ENCODE measurements at regions not wholly inside any gene's neighbourhood (a gene's known extent, or its start where the extent isn't known, plus 50 kb on each side); places are given as distances from the start of the nearest gene placed in this dataset.

DNA sequence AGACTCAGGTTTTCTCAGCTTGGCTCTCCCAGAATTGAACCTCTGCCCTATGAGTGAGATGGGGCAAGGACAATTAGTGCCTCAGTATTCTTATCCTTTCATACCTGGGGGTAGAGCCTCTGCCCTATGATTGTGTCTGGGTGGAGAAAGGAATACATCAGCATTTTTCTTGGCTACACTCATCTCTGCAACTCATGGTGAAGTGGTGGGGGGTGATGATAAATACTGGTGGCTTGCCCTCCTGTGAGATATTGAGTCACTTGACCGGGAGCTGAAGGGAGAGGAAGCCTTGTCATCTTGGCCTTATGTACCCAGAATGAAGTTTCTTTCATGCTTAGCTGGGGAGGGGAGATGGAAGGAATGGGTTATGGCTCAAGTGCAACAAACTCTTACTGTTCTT is 71.3 kb upstream of the ENOX2 start:
- TF ChIP-seq HOXB5 (CRISPR knock-in tag; IDR thresholded peaks at IDR 0.05) (no peak), GATA3 (IDR thresholded peaks at IDR 0.05; ENCODE audit: borderline replicate concordance) (no peak), ELK1 (IDR thresholded peaks at IDR 0.05; ENCODE audit: low read depth, low read length) (no peak), KDM1A (IDR thresholded peaks at IDR 0.05; ENCODE audit: low read depth) (no peak), HEYL (CRISPR knock-in tag; IDR thresholded peaks at IDR 0.05) (no peak), CEBPB (IDR thresholded peaks at IDR 0.05) (no peak), MAFK (IDR thresholded peaks at IDR 0.05; ENCODE audit: partially characterized antibody) (no peak)
- TF ChIP-seq, protein P1, sequence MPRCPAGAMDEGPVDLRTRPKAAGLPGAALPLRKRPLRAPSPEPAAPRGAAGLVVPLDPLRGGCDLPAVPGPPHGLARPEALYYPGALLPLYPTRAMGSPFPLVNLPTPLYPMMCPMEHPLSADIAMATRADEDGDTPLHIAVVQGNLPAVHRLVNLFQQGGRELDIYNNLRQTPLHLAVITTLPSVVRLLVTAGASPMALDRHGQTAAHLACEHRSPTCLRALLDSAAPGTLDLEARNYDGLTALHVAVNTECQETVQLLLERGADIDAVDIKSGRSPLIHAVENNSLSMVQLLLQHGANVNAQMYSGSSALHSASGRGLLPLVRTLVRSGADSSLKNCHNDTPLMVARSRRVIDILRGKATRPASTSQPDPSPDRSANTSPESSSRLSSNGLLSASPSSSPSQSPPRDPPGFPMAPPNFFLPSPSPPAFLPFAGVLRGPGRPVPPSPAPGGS (IDR thresholded peaks at IDR 0.05) = no peak
- TF ChIP-seq, protein P2, sequence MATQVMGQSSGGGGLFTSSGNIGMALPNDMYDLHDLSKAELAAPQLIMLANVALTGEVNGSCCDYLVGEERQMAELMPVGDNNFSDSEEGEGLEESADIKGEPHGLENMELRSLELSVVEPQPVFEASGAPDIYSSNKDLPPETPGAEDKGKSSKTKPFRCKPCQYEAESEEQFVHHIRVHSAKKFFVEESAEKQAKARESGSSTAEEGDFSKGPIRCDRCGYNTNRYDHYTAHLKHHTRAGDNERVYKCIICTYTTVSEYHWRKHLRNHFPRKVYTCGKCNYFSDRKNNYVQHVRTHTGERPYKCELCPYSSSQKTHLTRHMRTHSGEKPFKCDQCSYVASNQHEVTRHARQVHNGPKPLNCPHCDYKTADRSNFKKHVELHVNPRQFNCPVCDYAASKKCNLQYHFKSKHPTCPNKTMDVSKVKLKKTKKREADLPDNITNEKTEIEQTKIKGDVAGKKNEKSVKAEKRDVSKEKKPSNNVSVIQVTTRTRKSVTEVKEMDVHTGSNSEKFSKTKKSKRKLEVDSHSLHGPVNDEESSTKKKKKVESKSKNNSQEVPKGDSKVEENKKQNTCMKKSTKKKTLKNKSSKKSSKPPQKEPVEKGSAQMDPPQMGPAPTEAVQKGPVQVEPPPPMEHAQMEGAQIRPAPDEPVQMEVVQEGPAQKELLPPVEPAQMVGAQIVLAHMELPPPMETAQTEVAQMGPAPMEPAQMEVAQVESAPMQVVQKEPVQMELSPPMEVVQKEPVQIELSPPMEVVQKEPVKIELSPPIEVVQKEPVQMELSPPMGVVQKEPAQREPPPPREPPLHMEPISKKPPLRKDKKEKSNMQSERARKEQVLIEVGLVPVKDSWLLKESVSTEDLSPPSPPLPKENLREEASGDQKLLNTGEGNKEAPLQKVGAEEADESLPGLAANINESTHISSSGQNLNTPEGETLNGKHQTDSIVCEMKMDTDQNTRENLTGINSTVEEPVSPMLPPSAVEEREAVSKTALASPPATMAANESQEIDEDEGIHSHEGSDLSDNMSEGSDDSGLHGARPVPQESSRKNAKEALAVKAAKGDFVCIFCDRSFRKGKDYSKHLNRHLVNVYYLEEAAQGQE (IDR thresholded peaks at IDR 0.05) = no peak
- TF ChIP-seq, protein P3, sequence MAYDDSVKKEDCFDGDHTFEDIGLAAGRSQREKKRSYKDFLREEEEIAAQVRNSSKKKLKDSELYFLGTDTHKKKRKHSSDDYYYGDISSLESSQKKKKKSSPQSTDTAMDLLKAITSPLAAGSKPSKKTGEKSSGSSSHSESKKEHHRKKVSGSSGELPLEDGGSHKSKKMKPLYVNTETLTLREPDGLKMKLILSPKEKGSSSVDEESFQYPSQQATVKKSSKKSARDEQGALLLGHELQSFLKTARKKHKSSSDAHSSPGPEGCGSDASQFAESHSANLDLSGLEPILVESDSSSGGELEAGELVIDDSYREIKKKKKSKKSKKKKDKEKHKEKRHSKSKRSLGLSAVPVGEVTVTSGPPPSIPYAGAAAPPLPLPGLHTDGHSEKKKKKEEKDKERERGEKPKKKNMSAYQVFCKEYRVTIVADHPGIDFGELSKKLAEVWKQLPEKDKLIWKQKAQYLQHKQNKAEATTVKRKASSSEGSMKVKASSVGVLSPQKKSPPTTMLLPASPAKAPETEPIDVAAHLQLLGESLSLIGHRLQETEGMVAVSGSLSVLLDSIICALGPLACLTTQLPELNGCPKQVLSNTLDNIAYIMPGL (CRISPR knock-in tag; IDR thresholded peaks at IDR 0.05; ENCODE audit: borderline replicate concordance) = no peak
- POLR2A ChIA-PET = no interaction called here
- ATAC-seq (no peak), DNase-seq (ENCODE audit: low read depth in 1 of 2, low spot score in 1 of 2) (no peak), FAIRE-seq (no peak)
- no peak overlapping the region for H3K27ac ChIP-seq
- H3K4me2 ChIP-seq = no peak overlapping the region
- H3K4me3 ChIP-seq = no peak overlapping the region
- 0% methylated on average over 1 of the region's 1 CpG for WGBS (ENCODE audit: missing lambda C conversion rate)
- H3K4me1 ChIP-seq = no peaks in the 10 kb centered on the region
- CTCF ChIA-PET = interaction anchor here (0.9 to 2.2 kb wide), 5 partner anchors 10 to 703 kb away, joined by 3 to 14 read pairs (median 5); no protein-coding TSS in a partner anchor
- no peaks in the 10 kb centered on the region for H3K9me3 ChIP-seq

- no peak overlapping the region for H3K27ac ChIP-seq
- H3K4me1 ChIP-seq = no peaks in the 10 kb centered on the region
- 2% methylated on average over 7 of the region's 7 CpGs for WGBS (ENCODE audit: missing lambda C conversion rate)
- ChIA-PET CTCF (interaction anchor here (0.8 to 2.1 kb wide), 13 partner anchors 8 to 1151 kb away, joined by 3 to 22 read pairs (median 4); no protein-coding TSS in a partner anchor), POLR2A (no interaction called here)
- DNase-seq (ENCODE audit: low read depth in 1 of 2, low spot score in 1 of 2) (peak; percentile 25 to 57), FAIRE-seq (peak; percentile 97), ATAC-seq (peak; percentile 83 to 93)
- peak overlapping the region; percentile 78 for H3K4me2 ChIP-seq
- H3K4me3 ChIP-seq = no peak overlapping the region
- TF ChIP-seq, protein P4, sequence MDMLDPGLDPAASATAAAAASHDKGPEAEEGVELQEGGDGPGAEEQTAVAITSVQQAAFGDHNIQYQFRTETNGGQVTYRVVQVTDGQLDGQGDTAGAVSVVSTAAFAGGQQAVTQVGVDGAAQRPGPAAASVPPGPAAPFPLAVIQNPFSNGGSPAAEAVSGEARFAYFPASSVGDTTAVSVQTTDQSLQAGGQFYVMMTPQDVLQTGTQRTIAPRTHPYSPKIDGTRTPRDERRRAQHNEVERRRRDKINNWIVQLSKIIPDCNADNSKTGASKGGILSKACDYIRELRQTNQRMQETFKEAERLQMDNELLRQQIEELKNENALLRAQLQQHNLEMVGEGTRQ (IDR thresholded peaks at IDR 0.05) = no peak
- TF ChIP-seq SMC3 (IDR thresholded peaks at IDR 0.05) = peak; percentile 74
- TF ChIP-seq, protein P5, sequence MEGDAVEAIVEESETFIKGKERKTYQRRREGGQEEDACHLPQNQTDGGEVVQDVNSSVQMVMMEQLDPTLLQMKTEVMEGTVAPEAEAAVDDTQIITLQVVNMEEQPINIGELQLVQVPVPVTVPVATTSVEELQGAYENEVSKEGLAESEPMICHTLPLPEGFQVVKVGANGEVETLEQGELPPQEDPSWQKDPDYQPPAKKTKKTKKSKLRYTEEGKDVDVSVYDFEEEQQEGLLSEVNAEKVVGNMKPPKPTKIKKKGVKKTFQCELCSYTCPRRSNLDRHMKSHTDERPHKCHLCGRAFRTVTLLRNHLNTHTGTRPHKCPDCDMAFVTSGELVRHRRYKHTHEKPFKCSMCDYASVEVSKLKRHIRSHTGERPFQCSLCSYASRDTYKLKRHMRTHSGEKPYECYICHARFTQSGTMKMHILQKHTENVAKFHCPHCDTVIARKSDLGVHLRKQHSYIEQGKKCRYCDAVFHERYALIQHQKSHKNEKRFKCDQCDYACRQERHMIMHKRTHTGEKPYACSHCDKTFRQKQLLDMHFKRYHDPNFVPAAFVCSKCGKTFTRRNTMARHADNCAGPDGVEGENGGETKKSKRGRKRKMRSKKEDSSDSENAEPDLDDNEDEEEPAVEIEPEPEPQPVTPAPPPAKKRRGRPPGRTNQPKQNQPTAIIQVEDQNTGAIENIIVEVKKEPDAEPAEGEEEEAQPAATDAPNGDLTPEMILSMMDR (IDR thresholded peaks at IDR 0.05) = peak; percentile 76
- TF ChIP-seq HES2 (IDR thresholded peaks at IDR 0.05) = no peak
- TF ChIP-seq TFCP2L1 (CRISPR knock-in tag; IDR thresholded peaks at IDR 0.05) = no peak
- TF ChIP-seq RFX5 (IDR thresholded peaks at IDR 0.05) = no peak
- peak; percentile 75 to 78 for TF ChIP-seq RAD21 (conservative IDR thresholded peaks at IDR 0.05 in 1 of 2, IDR thresholded peaks at IDR 0.05 in 1 of 2)
- no peak for TF ChIP-seq CHD2 (IDR thresholded peaks at IDR 0.05; ENCODE audit: low read length, partially characterized antibody)
- TF ChIP-seq GATA3 (IDR thresholded peaks at IDR 0.05; ENCODE audit: borderline replicate concordance) = no peak
- no peaks in the 10 kb centered on the region for H3K9me3 ChIP-seq
Observed at GRCh38 chrX:130975947-130976346, 72.9 kb upstream of the ENOX2 start.

Measured in A549 (cell line).